Choroid plexus epithelial cell (primary cell): ENCODE measurements at regions not wholly inside any gene's neighbourhood (a gene's known extent, or its start where the extent isn't known, plus 50 kb on each side); places are given as distances from the start of the nearest gene placed in this dataset.

Experiments
- DNase-seq: peaks from one replicate; pipeline ENCODE4 v3.0.0-alpha.2; 2010; ENCODE audit warnings: low read depth
- H3K4me3 ChIP-seq: 2 replicates; pipeline ENCODE4 v1.5.1; 2011; ENCODE audit warnings: low read depth, mild to moderate bottlenecking, control low read depth, low read length, moderate library complexity
- TF ChIP-seq, protein P1 (sequence below): conservative IDR thresholded peaks from 2 replicates; pipeline ENCODE4 v1.5.1; 2011; ENCODE audit warnings: low read depth, mild to moderate bottlenecking, control low read depth, inconsistent platforms, low read length, moderate library complexity

DNA sequence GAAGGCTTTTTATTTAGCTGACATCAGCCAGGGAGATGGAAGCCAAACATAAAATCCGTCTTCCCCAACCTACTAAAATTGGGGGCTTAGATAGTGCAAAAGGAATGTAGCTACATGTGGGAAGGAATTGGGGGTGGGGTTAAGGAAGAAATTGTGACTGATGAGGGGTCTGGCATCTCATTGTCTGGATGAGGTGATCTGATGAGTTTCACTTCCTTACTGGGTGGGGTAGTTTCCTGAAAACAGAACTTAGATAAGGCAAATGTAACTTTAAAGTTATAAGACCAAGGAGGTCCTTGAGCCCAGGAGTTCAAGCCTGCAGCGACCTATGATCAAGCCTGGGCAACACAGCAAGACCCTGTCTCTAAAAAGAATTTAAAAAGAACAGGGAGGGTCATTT is 105.5 kb upstream of the NEIL3 start:
- H3K4me3 ChIP-seq = no peak overlapping the region
- TF ChIP-seq, protein P1, sequence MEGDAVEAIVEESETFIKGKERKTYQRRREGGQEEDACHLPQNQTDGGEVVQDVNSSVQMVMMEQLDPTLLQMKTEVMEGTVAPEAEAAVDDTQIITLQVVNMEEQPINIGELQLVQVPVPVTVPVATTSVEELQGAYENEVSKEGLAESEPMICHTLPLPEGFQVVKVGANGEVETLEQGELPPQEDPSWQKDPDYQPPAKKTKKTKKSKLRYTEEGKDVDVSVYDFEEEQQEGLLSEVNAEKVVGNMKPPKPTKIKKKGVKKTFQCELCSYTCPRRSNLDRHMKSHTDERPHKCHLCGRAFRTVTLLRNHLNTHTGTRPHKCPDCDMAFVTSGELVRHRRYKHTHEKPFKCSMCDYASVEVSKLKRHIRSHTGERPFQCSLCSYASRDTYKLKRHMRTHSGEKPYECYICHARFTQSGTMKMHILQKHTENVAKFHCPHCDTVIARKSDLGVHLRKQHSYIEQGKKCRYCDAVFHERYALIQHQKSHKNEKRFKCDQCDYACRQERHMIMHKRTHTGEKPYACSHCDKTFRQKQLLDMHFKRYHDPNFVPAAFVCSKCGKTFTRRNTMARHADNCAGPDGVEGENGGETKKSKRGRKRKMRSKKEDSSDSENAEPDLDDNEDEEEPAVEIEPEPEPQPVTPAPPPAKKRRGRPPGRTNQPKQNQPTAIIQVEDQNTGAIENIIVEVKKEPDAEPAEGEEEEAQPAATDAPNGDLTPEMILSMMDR = no peak
- no peak for DNase-seq

DNA sequence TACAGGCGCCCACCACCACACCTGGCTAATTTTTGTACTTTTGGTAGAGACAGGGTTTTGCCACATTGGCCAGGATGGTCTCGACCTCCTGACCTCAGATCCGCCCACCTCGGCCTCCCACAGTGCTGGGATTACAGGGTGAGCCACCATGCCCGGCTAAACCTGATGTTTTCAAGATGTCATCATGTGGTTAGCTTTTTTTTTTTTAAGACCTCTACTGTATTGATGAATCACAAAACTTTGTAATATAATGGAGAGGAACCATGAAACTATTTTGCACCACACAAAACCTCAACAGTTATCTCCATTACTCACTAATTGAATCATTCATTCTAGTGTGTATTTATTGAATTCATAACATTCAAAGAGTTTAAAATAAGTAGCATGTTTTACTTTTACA is 94.7 kb upstream of the NEIL3 start:
- no peak for DNase-seq
- TF ChIP-seq, protein P1 = no peak
- no peak overlapping the region for H3K4me3 ChIP-seq

DNA sequence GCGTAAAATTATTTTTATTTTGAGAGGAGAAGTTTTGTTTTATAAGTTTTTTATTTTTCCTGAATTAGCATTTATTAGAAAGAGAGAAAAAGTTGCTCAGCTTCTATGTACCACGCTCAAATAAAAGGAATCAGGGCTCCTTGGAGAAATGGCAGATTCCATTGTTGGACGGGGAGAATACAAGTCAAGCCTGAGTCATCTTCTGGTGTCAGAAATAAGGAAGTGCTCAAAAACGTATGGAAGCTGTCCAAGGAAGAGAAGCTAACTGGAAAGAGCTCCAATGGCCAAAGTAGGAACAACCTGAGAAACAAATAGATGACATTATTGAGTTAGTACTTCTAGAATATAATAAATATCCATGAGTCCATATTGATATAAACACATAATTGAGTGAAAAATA is 89.3 kb upstream of the NEIL3 start:
- DNase-seq = peak; percentile 20
- no peak overlapping the region for H3K4me3 ChIP-seq
- TF ChIP-seq, protein P1 = no peak

DNA sequence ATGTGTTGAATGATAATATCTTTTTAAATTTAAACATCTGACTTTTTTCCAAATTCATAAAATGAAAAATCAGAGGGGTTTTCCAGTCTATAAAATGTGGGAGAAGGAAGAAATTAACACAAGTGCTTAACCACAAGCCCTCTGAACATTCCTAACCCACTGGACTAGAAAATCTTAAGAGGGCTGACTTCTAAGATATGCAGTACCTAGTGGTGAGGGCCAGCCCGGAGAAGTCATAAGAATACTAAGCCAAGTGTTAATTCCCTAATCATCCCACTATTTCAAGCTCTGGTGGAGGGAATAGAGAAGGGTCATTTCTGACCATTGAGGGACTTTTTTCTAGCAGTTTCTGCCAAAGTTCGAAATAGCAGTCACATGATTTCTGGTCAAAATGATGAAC is 86.9 kb upstream of the NEIL3 start:
- TF ChIP-seq, protein P1 = no peak
- H3K4me3 ChIP-seq = no peak overlapping the region
- DNase-seq = no peak

DNA sequence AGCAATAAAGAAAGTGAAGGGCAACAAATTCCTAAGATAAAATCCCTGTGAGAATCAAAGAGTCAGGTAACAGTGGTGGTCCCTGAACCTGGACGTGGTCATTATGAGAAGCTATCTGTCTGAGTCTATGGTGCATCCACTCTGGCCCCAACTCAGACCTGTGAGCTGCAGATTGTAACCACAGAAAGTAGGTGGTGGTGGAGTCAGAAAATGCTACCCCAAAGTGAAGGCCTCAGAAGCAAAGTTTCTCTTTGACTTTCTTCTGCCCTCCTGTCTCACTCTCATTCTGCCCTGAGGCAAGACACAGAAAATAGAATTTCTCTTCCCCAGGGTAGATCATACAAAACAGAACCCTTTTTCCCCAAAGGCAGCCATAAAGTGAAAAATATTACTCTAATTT is 84.1 kb upstream of the NEIL3 start:
- DNase-seq = no peak
- TF ChIP-seq, protein P1 = no peak
- H3K4me3 ChIP-seq = no peak overlapping the region

DNA sequence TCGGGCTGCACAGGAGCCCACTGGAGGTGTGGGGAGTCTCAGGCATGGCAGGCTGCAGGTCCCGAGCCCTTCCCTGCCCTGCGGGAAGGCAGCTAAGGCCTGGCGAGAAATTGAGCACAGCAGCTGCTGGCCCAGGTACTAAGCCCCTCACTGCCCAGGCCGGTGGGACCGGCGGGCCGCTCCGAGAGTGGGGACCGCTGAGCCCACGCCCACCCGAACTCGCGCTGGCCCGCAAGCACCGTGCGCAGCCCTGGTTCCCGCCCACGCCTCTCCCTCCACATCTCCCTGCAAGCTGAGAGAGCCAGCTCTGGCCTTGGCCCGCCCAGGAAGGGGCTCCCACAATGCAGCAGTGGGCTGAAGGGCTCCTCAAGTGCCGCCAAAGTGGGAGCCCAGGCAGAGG is 82.0 kb upstream of the NEIL3 start:
- DNase-seq = no peak
- TF ChIP-seq, protein P1 = no peak
- H3K4me3 ChIP-seq = no peak overlapping the region

DNA sequence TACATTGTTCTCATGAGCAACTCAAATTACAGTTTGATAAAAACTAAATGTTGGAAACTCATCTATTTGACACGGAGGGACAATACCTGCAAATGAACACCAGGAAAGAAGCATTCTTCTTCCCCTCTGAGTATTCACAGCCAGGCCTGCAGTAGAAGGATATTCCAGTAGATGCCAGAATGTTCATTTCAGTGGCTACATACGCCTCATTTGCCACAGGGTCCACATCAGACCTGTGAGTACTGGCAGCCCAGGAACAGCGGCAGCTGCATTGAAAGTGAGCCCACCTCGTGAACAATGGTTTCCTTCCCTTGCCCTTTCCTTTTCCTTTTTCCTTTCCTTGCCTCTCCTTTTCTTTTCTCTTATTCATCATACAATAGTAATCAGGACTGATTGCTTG is 81.1 kb upstream of the NEIL3 start:
- TF ChIP-seq, protein P1 = no peak
- no peak for DNase-seq
- no peak overlapping the region for H3K4me3 ChIP-seq
